Activated CD4-positive, alpha-beta T cell treated with anti-CD3 and anti-CD28 coated beads, Interleukin-2, amount 50 U/mL, for 48 hours (primary cell): ENCODE measurements at regions not wholly inside any gene's neighbourhood (a gene's known extent, or its start where the extent isn't known, plus 50 kb on each side); places are given as distances from the start of the nearest gene placed in this dataset.

ENCODE experiments used
- DNase-seq, 2 experiments: peaks; one replicate each; pipeline ENCODE4 v3.0.0-alpha.2; 2020

- DNase-seq = no peak
These were observed 75.3 kb upstream of the TSPAN8 start for GRCh38 chr12:71233083-71233482.

DNA sequence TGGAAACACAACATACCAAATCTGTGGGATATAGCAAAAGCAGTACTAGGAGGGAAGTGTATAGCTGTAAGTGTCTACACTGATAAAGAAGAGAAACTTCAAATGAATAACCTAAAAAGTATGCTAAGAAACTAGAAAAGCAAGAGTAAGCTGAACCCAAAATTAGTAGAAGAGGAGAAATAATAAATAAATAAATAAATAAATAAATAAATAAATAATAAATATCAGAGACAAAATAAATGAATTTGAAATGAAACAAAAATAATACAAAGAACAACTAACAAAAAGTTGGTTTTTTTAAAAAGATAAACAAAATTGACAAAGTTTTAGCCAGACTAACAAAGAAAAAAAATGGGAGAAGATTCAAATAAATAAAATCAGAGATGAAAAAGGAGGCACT is 72.7 kb upstream of the TSPAN8 start:
- DNase-seq = no peak

DNA sequence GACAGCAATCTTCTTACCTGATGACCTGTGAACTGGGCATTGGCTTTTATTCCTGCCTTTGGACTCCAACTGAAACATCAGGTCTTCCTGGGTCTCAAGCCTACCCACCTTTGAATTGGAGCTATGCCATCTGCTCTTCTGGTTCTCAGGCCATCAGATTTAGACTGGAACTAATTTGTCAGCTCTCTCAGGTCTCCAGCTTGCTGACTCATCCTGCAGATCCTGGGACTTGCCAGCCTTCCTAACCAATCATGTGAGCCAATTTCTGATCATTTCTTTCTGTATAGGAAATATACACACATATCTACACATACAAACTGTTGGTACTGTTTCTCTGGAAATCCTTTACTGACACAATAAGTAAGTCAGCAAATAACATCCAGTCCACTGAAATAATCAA is 65.3 kb upstream of the TSPAN8 start:
- no peak for DNase-seq

GRCh38 chr12:71222436-71222835 is 64.6 kb upstream of the TSPAN8 start:
- no peak for DNase-seq

DNA sequence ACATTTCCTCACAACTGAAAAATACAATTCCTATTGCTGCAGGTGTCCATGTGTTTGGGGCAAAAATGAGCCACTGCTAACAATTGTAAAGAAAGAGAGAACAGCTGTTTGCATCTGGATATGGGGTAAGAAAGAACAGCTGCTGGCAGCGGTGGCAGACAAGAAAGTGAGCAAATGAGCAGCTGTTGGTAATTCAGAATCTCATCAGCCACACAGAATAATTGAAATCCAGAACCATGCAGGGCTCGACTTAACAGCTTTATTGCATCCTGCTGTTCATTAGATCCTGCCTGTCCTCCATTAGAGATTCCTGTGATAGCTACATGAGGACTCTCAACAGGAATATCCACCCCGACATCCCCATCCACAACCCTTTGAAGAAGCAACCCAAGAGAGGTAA is 62.5 kb upstream of the TSPAN8 start:
- DNase-seq = no peak

DNA sequence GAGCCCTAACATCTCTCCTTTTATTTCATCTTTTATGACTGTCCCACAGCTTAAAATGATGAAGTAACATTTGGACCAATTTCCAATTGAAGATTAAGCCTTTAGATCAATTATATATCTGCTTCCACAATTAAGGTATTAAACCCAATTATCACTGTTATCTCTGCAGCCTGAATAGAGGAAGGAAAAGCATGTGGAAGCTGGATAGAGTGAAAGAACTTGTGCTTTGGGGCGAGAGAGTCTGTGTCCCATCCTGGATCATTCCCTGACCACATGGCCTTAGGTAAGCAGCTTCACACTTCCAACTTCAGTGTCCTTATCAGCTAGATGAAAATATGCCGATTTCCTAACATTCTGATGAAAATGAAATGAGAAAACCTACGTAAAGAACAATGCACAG is 61.4 kb upstream of the TSPAN8 start:
- no peak for DNase-seq

DNA sequence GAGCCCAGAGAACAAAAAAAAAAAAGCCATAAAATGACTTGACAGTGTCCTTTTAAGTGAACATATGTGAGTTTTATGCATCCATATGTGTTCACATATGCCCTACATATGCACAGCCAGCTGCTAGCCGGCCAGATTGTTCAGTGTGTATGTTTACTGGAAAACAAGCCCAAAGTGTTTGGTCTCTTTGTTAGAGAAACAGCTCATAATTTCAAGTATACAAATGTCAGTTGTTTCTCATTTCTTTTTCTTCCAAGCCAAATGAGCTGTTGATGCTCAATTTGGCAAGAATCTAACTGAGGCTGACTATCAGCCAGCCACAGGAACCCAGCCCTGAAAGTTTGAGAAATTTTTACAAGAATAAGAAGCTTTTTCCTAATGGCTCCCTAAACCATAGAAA is 60.8 kb upstream of the TSPAN8 start:
- DNase-seq = no peak

- DNase-seq = peak in 1 of 2 experiments; percentile 3
These were observed 59.2 kb upstream of the TSPAN8 start for GRCh38 chr12:71216725-71217579.

- no peak for DNase-seq
These were observed 56.9 kb upstream of the TSPAN8 start for GRCh38 chr12:71214511-71215285.

- DNase-seq = no peak
These were observed 50.4 kb upstream of the TSPAN8 start for GRCh38 chr12:71208053-71208685.
